ELR (cell line): ENCODE measurements at regions not wholly inside any gene's neighbourhood (a gene's known extent, or its start where the extent isn't known, plus 50 kb on each side); places are given as distances from the start of the nearest gene placed in this dataset.

ENCODE experiments used
- DNase-seq: peaks from one replicate; pipeline ENCODE4 v3.0.0-alpha.2; 2015; ENCODE audit warnings: low read depth

GRCh38 chr11:69393178-69393832 lies 88.2 kb upstream of the LINC01488 start:
- no peak for DNase-seq

DNA sequence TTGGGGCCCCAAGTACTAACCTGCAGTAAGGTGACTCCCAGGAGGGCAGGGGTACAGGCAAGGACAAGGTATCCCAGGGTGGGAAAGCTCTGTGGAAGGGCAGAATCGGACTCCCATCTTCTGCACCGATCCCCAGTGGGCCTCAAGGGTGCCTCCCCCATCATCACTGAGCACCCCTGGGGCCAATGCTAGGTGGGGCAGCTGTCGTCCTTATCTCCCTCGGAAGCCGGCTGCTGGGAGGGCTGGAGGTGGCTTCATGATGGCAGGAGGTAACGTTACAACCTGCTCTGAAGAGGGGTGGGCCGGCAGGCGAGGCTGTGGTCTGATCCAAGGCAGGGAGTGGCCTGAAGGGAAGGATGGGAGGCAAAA lies 87.6 kb upstream of the LINC01488 start:
- no peak for DNase-seq

DNA sequence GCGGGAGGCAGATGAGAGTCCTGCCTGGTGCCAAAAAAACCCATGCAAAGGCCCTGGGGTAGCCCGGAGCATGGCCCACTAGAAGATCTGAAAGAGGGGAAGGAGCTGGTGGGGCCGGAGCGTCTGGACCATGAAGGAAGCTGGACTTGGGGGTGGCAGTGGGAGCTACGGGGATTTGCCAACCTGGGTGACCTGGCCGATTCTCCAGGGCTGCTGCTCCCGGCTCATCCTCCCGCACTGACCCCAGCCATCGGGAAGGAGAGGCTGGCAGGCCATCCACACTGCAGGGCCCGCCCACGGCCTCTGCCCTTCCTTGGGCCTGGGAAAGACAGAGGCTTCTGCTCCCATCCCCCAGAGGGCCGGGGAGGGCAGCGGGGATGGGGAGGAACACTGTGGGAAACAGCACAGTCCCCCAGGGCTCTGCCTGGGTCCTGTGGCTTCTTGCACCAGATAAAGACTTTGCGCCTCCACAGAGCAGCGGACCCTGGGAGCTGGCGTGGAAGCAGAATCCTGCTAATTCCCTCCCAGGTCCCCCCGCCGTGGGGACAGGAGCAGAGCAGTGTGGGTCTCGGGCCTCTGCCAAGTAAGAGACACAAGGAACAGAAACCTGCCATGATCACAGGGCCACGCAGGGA lies 87.1 kb upstream of the LINC01488 start:
- DNase-seq, result no peak

DNA sequence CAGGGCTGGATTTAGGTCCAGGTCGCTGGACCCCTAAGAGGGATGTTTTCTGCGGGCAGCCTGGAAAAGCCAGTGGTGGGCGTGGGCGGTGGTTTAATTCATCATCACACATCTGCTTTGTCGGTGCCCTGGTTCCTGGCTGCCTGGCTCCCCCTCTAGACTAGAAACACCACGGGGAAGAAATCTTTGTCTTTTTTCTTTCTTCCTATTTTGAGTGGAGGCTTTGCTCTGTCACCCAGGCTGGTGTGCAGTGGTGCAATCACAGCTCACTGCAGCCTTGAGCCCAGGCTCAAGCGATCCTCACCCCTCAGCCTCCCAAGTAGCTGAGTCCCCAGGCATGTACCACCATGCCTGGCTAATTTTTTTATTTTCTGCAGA lies 86.6 kb upstream of the LINC01488 start:
- no peak for DNase-seq

DNA sequence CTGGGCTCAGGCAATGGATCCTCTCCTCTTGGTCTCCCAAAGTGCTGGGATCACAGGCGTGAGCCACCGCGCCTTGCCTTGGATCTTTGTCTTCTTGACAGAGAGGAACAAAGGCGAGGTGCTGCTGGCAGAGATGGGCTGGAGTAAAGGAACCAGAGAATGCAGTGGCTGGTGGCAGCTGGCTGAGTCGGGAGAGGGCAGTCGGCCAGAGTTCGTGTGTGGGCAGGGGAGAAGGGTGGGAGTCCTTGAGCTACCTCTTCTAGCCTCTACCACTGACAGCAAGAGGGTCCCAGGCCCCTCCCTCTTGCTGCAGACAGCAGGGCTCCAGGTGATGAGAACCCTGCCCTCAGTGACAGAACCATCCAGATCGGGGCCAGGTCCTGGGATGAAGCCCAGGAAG lies 86.2 kb upstream of the LINC01488 start:
- DNase-seq, result no peak

- no peak for DNase-seq
Measured at GRCh38 chr11:69396051-69396947, 85.2 kb upstream of the LINC01488 start.

DNA sequence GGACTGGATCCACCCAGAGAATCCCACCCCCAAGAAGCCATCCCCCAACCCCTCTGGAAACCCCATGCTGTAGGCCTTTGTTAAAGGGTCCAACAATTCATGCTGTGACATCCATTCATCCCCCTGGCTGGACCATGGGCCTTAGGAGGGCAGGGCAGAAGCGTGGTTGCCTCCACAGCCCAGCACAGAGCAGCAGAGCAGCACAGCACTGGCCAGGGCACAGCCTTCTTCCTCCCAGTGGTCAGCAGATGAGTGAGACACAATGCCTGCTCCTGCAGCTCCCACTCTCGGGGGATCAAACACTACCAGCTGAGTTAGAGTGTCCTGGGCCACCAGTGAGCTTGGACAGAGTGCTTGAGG lies 84.5 kb upstream of the LINC01488 start:
- no peak for DNase-seq

- no peak for DNase-seq
Measured at GRCh38 chr11:69397732-69398131, 83.7 kb upstream of the LINC01488 start.

- DNase-seq, result no peak
Measured at GRCh38 chr11:69398529-69399492, 82.7 kb upstream of the LINC01488 start.

DNA sequence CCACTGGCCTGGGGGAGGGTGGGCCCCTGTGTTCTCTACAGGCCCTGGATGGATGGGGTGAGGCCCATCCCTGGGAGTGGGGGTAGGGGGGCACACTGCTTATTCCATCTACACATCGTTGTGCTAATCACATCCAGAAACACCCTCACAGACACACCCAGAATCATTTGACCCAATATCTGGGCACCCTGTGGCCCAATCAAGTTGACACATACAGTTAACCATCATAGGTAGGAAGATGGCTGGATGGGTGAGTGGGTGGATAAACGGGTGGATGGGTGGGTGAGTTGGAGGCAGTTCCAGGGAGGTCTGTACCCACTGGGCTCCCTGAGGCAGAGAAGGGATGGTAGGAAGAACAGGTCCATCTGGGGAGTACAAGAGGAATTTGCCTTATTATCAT lies 81.3 kb upstream of the LINC01488 start:
- DNase-seq, result no peak

- no peak for DNase-seq
Measured at GRCh38 chr11:69400771-69401590, 80.5 kb upstream of the LINC01488 start.

DNA sequence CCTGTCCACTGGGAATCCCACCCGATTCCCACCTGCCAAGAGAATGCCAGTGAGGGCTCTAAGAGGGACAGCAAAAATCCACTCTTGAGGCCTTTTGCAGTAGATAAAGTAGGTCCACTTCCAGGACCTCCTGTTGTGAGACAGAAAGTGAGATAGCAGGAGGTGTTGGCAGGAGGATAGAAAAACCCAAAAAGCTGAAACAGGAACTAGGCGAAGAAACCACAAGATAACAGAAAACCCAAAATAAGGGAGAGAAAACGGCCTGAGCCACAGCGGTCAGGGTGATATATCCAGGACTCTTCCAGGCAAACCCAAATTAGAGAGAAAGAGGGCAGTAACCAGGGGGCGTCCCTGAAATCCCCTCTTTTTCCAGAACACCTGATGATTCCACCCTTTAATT lies 79.7 kb upstream of the LINC01488 start:
- DNase-seq, result no peak

DNA sequence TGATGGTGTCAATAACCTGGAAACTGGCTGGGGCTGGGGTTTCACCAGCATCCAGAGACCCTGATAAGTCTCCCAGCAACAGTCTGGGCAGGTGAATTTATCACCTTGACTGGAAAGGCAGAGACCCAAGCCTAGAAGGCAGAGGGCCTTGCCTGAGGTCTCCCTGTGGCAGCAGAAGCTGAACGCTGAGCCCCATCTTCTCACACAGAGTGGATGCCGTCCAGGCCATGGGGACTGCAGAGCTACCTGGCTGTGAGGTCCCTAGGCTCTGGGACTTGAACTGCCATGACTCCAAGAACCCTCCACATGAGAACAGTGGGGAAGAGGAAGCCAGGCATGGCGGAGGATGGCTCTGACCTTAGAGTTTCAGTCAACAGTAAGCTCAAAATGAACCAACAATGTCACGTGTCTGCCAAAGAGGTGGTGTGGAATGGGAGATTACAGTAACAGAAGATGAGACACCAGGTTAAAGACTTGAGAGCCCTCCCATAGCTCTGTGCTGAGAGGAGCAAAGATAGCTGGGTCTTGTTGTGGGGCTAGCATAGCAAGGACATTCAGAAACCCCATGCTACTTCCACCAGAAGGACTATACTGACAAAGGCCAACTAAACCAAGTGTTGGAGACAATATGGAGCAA lies 79.1 kb upstream of the LINC01488 start:
- DNase-seq, result no peak

- peak; percentile 75 for DNase-seq
Measured at GRCh38 chr11:69403556-69404215, 77.8 kb upstream of the LINC01488 start.

GRCh38 chr11:69406060-69406459 lies 75.4 kb upstream of the LINC01488 start:
- DNase-seq, result no peak

- no peak for DNase-seq
Measured at GRCh38 chr11:69409812-69410645, 71.4 kb upstream of the LINC01488 start.

- no peak for DNase-seq
Measured at GRCh38 chr11:69411257-69411924, 70.1 kb upstream of the LINC01488 start.

DNA sequence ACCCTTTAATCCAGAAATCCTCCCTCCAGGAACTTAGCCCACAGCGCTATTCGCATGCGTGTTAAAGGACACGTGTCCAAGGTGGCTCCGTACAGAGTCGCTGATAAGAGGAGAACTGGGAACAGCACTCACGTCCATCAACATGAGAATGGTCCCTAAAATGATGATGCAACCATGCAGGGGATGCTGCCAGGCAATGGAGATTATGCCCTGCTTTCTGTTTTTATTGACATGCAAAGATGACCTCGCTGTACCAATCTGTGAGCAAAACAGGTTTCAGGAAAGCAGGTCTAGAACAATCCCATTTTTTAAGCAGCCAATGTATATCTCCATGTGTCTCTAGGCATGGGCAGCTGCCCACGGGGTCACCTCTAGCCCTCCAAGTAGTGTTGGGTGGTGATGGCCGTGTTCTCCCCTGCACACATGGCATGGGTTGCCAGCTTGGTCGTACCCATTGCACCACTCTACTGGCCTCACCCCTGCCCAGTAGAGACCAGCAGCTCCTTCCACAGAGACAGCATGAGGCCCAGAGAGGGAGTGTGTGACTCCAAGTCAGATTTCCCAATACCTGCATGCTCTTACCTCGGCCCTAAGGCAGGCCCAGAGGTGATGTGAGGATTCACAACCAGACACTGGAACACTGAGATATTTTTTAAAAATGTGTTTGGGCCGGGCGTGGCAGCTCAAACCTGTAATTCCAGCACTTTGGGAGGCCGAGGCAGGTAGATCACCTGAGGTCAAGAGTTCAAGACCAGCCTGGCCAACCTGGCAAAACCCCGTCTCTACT lies 68.3 kb upstream of the LINC01488 start:
- no peak for DNase-seq
